ENCODE measurements at regions not wholly inside any gene's neighbourhood (a gene's known extent, or its start where the extent isn't known, plus 50 kb on each side); places are given as distances from the start of the nearest gene placed in this dataset.
A peak's percentile ranks its signal among the peaks of the same experiment; 100 is the strongest.

DNA sequence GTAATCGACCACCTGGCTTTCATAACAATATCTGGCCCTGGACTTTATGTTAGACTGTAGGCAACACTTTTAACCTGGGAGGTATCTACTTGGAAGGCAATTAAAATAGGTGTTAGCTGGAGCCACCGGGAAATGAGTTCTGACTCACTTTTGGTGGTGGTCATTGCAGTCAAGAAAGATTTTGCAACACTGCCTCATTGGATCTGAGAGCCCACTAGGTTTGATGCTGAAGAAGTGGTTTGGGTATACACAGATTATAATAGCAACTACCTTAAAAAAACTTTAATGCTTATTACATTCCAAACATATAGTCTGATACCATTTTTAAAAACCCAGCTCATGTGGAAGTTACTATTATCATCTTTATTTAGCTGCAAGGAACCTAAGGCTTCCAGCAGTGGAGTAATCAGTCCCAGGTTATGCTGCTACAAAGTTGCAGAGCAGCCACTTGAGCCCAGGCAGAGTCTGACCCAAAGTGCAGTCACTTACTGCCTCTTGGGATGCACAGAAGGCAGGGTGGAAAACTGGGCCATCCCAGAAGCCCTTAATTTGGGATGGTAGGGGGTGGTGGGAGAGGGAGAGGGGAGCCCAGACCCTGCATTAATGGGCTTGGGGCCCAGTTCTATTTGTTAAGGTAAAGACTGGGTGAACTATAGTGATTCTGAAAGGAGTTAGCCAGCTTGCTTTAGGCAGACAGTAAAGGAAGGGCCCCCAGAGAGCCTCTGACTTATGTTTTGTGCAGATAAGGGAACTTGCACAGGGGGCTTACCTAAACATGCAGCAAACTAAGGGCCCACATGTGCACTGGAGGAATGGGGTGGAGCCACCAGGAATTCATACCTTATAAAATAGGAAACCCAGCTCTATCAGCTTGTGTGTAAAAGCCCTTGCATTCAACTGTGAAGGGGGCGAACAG, 149.4 kb downstream of the SNX19 start:
- ATAC-seq (no peak), DNase-seq (no peak)
- no peaks in the 10 kb centered on the region for H3K9me3 ChIP-seq
- H3K4me1 ChIP-seq, result peaks cover 0 to 4% of the 10 kb centered on the region in 2 donors
- no peaks in the 10 kb centered on the region for H3K27me3 ChIP-seq
- no peak overlapping the region for H3K27ac ChIP-seq
- in situ Hi-C loops (cut with MboI; ENCODE audit: low sequenced_read_pairs in 4 of 4) (no loop called here), intact Hi-C loops (cut with DNase I; ENCODE audit: low total_unique reads) (no loop called here)
- H3K36me3 ChIP-seq, result no peaks in the 10 kb centered on the region
- TF ChIP-seq, protein P1, sequence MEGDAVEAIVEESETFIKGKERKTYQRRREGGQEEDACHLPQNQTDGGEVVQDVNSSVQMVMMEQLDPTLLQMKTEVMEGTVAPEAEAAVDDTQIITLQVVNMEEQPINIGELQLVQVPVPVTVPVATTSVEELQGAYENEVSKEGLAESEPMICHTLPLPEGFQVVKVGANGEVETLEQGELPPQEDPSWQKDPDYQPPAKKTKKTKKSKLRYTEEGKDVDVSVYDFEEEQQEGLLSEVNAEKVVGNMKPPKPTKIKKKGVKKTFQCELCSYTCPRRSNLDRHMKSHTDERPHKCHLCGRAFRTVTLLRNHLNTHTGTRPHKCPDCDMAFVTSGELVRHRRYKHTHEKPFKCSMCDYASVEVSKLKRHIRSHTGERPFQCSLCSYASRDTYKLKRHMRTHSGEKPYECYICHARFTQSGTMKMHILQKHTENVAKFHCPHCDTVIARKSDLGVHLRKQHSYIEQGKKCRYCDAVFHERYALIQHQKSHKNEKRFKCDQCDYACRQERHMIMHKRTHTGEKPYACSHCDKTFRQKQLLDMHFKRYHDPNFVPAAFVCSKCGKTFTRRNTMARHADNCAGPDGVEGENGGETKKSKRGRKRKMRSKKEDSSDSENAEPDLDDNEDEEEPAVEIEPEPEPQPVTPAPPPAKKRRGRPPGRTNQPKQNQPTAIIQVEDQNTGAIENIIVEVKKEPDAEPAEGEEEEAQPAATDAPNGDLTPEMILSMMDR (IDR thresholded peaks at IDR 0.05 in 4 of 5, conservative IDR thresholded peaks at IDR 0.05 in 1 of 5), result no peak
- no peak for TF ChIP-seq POLR2A (IDR thresholded peaks at IDR 0.05)
- no peak overlapping the region for H3K4me3 ChIP-seq

DNA sequence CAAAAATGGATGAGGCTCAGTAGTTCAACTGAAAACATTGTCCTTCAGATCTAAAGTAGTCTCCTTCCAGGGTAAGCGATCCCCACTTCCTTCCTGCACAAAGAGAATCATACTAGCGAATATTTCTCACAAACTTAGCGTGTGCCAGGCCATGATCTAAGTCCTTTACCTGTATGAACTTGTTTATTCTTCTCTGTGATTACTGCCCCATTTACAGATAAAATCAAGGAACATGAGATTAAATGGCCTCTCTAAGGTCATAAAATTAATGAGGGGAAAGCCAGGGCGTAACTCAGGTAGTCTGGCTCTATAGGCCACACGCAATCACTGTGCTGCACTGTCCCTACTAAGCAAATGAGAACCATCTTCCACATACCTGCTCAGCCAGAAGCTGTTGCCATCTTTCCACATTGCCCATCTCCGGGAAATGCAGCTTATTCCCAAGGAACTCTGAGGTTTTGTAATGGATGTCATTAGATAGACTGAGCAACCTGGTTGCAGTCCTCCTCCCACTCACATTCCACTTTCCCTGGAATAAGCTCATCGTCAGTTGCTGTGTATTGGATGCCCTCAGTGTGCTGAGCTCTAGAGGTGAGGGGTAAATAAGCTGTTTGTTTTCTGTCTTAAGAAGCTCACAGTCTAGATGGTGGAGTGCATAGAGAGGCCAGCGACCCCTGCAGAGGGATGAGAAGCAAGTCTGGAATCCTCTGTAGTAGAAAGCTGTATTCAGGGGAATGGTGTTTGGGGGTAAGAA, 146.3 kb downstream of the SNX19 start:
- H3K4me3 ChIP-seq, result no peak overlapping the region
- H3K27me3 ChIP-seq, result no peaks in the 10 kb centered on the region
- H3K4me1 ChIP-seq, result peaks cover 0 to 27% of the 10 kb centered on the region in 2 donors
- H3K27ac ChIP-seq, result no peak overlapping the region
- DNase-seq (no peak), ATAC-seq (no peak)
- in situ Hi-C loops (cut with MboI; ENCODE audit: low sequenced_read_pairs in 4 of 4), result no loop called here
- TF ChIP-seq POLR2A (IDR thresholded peaks at IDR 0.05), result no peak
- no peaks in the 10 kb centered on the region for H3K36me3 ChIP-seq
- no peaks in the 10 kb centered on the region for H3K9me3 ChIP-seq
- intact Hi-C loops (cut with DNase I; ENCODE audit: low total_unique reads), result no loop called here

DNA sequence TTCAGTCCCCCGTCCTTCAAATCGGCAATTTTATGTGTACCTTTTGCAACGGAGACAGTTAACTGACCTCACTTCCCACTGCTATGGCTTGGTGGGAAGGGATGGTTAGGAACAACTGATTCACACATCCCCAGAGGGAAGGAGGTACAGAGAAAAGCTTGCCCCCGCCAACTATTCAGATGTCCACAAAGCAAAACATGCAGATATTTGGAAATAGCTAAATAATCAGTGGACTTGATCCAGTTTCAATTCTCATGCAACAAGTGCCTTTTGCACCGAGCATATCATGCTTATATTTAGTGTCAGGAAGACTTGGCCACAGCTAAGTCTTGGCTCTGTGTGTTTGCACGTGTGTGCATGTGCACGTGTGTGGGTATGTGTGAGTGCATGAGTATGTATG, 144.6 kb downstream of the SNX19 start:
- Histone ChIP-seq H3K27ac (no peak overlapping the region), H3K4me1 (peaks cover 0 to 27% of the 10 kb centered on the region in 2 donors), H3K4me3 (no peak overlapping the region), H3K27me3 (no peaks in the 10 kb centered on the region), H3K9me3 (no peaks in the 10 kb centered on the region), H3K36me3 (no peaks in the 10 kb centered on the region)
- DNase-seq (peak in 1 of 2 donors; percentile 34), ATAC-seq (peak in 1 of 2 donors; percentile 35)
- no peak for TF ChIP-seq POLR2A (IDR thresholded peaks at IDR 0.05)
- TF ChIP-seq, protein P1 (IDR thresholded peaks at IDR 0.05 in 4 of 5, conservative IDR thresholded peaks at IDR 0.05 in 1 of 5), result no peak
- in situ Hi-C loops (cut with MboI; ENCODE audit: low sequenced_read_pairs in 4 of 4), result no loop called here
- intact Hi-C loops (cut with DNase I; ENCODE audit: low total_unique reads), result no loop called here

DNA sequence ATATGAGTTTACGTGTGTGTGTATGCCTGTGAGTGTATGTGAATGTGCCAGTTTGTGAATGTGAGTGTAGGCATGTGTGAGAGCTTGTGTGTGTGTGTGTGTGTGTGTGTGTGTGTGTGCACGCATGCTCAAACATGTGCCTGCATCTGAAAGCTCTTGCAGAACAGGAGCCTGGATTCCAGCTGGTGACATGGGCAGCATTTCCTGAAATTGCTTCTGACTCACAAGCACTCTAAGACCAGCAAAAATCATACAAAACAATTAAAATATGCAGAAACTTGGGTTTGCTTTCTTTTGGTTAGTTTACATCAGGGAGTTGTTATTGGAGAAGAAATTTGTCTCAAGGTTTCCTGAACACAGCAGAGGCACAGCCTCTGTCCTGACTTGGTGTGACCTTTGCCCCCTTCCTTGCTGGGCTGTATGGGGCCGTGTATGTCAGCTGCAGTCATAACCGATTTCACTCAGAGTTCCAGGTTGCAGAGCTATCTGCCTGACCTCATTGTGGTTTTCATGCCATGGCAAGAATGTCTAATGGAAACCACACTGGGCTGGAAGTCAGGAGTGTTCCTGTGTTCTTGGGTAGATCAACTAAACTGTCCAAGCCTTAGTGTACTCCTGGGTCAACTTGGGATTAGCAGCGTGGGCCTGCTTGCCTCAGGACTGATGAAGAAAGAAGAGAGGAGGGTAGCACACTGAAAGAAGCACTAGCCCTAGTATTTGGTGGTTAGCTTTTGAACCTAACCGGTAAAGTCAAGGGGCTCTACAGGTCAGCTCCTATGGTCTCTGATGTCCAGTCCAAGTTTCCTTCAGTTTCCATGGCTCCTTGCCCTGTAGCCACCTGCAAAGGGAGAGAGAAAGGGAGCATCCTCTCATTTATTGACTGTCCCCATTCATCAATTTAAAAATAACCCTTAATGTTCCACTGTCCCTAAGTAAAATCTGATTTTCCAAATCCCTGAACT, 143.7 kb downstream of the SNX19 start:
- H3K27ac ChIP-seq, result peak overlapping the region; percentile 4 to 56 (median 22)
- intact Hi-C loops (cut with DNase I; ENCODE audit: low total_unique reads), result no loop called here
- in situ Hi-C loops (cut with MboI; ENCODE audit: low sequenced_read_pairs in 4 of 4), result no loop called here

More for the DNA sequence above, 143.7 kb downstream of the SNX19 start:
- no peak for TF ChIP-seq POLR2A (IDR thresholded peaks at IDR 0.05)
- TF ChIP-seq, protein P1 (IDR thresholded peaks at IDR 0.05 in 4 of 5, conservative IDR thresholded peaks at IDR 0.05 in 1 of 5), result no peak
- Histone ChIP-seq H3K36me3 (no peaks in the 10 kb centered on the region), H3K27me3 (no peaks in the 10 kb centered on the region), H3K4me1 (peaks cover 0 to 27% of the 10 kb centered on the region in 2 donors), H3K9me3 (no peaks in the 10 kb centered on the region), H3K4me3 (no peak overlapping the region)
- DNase-seq (peak; percentile 49 to 58), ATAC-seq (peak; percentile 95 to 98)

All from gastrocnemius medialis (tissue), 4 donors.